Activated naive CD4-positive, alpha-beta T cell treated with anti-CD3 and anti-CD28 coated beads, Interleukin-2, amount 50 U/mL, for 24 hours (primary cell): ENCODE measurements at regions not wholly inside any gene's neighbourhood (a gene's known extent, or its start where the extent isn't known, plus 50 kb on each side); places are given as distances from the start of the nearest gene placed in this dataset.
"Not testable (repeated sequence)": the region's sequence is repeated elsewhere in the genome, so short reads cannot be mapped to it uniquely, and the experiment has no call there.

Experiments
- H3K27ac Mint-ChIP-seq: one replicate; pipeline ENCODE4 v1.8.0; 2021; ENCODE audit warnings: mild to moderate bottlenecking, mixed read lengths
- H3K27me3 Mint-ChIP-seq: one replicate; pipeline ENCODE4 v1.8.0; 2021; ENCODE audit warnings: mixed read lengths
- H3K36me3 Mint-ChIP-seq: one replicate; pipeline ENCODE4 v1.8.0; 2021; ENCODE audit warnings: mixed read lengths
- H3K4me1 Mint-ChIP-seq: one replicate; pipeline ENCODE4 v1.8.0; 2021; ENCODE audit warnings: mixed read lengths
- H3K4me3 Mint-ChIP-seq: one replicate; pipeline ENCODE4 v1.8.0; 2021; ENCODE audit warnings: mild to moderate bottlenecking, mixed read lengths
- H3K9me3 Mint-ChIP-seq: one replicate; pipeline ENCODE4 v1.8.0; 2021; ENCODE audit warnings: mixed read lengths

- Mint-ChIP-seq H3K36me3 (no peaks in the 10 kb centered on the region), H3K27ac (no peak overlapping the region), H3K4me3 (no peak overlapping the region), H3K27me3 (peaks cover 13% of the 10 kb centered on the region), H3K4me1 (no peaks in the 10 kb centered on the region), H3K9me3 (peaks cover 15% of the 10 kb centered on the region)
These were observed 253.3 kb upstream of the FOXF1 start for GRCh38 chr16:86256995-86257394.

- Mint-ChIP-seq H3K27ac (no peak overlapping the region), H3K9me3 (peaks cover 15% of the 10 kb centered on the region), H3K4me1 (no peaks in the 10 kb centered on the region), H3K27me3 (peaks cover 13% of the 10 kb centered on the region), H3K36me3 (no peaks in the 10 kb centered on the region), H3K4me3 (no peak overlapping the region)
These were observed 252.8 kb upstream of the FOXF1 start for GRCh38 chr16:86257546-86257945.

- no peak overlapping the region for H3K4me3 Mint-ChIP-seq
- H3K9me3 Mint-ChIP-seq, result peaks cover 15% of the 10 kb centered on the region
These were observed 251.6 kb upstream of the FOXF1 start for GRCh38 chr16:86258713-86259112.

GRCh38 chr16:86259499-86259898 is 250.8 kb upstream of the FOXF1 start:
- Mint-ChIP-seq H3K36me3 (no peaks in the 10 kb centered on the region), H3K27me3 (peaks cover 13% of the 10 kb centered on the region), H3K4me3 (no peak overlapping the region), H3K27ac (no peak overlapping the region), H3K9me3 (peaks cover 15% of the 10 kb centered on the region), H3K4me1 (no peaks in the 10 kb centered on the region)

More at GRCh38 chr16:86258713-86259112, 251.6 kb upstream of the FOXF1 start:
- Mint-ChIP-seq H3K27ac (no peak overlapping the region), H3K4me1 (no peaks in the 10 kb centered on the region), H3K36me3 (no peaks in the 10 kb centered on the region), H3K27me3 (peaks cover 13% of the 10 kb centered on the region)

GRCh38 chr16:86261379-86261778 is 248.9 kb upstream of the FOXF1 start:
- Mint-ChIP-seq H3K4me3 (no peak overlapping the region), H3K27me3 (peaks cover 13% of the 10 kb centered on the region), H3K36me3 (no peaks in the 10 kb centered on the region), H3K9me3 (no peaks in the 10 kb centered on the region), H3K27ac (no peak overlapping the region), H3K4me1 (no peaks in the 10 kb centered on the region)

- not testable (repeated sequence) for H3K27ac Mint-ChIP-seq, H3K9me3 Mint-ChIP-seq, H3K4me1 Mint-ChIP-seq, H3K27me3 Mint-ChIP-seq, H3K36me3 Mint-ChIP-seq, H3K4me3 Mint-ChIP-seq
These were observed 242.7 kb upstream of the FOXF1 start for GRCh38 chr16:86267657-86268056.

- Mint-ChIP-seq H3K9me3 (no peaks in the 10 kb centered on the region), H3K4me1 (no peaks in the 10 kb centered on the region), H3K27ac (no peak overlapping the region)
These were observed 239.6 kb upstream of the FOXF1 start for GRCh38 chr16:86270696-86271095.

GRCh38 chr16:86272744-86273143 is 237.6 kb upstream of the FOXF1 start:
- H3K36me3 Mint-ChIP-seq, result no peaks in the 10 kb centered on the region
- H3K9me3 Mint-ChIP-seq, result no peaks in the 10 kb centered on the region
- no peaks in the 10 kb centered on the region for H3K4me1 Mint-ChIP-seq
- no peak overlapping the region for H3K27ac Mint-ChIP-seq
- peaks cover 11% of the 10 kb centered on the region for H3K27me3 Mint-ChIP-seq
- H3K4me3 Mint-ChIP-seq, result no peak overlapping the region

More at GRCh38 chr16:86270696-86271095, 239.6 kb upstream of the FOXF1 start:
- H3K36me3 Mint-ChIP-seq, result no peaks in the 10 kb centered on the region
- H3K27me3 Mint-ChIP-seq, result peaks cover 6% of the 10 kb centered on the region
- no peak overlapping the region for H3K4me3 Mint-ChIP-seq

GRCh38 chr16:86277221-86277620 is 233.1 kb upstream of the FOXF1 start:
- Mint-ChIP-seq H3K9me3 (no peaks in the 10 kb centered on the region), H3K4me1 (no peaks in the 10 kb centered on the region), H3K27me3 (peaks cover 10% of the 10 kb centered on the region), H3K4me3 (no peak overlapping the region), H3K27ac (no peak overlapping the region), H3K36me3 (no peaks in the 10 kb centered on the region)

- not testable (repeated sequence) for H3K4me1 Mint-ChIP-seq, H3K36me3 Mint-ChIP-seq, H3K4me3 Mint-ChIP-seq, H3K9me3 Mint-ChIP-seq, H3K27me3 Mint-ChIP-seq, H3K27ac Mint-ChIP-seq
These were observed 232.5 kb upstream of the FOXF1 start for GRCh38 chr16:86277859-86278258.

- Mint-ChIP-seq H3K9me3 (no peaks in the 10 kb centered on the region), H3K4me3 (no peak overlapping the region), H3K4me1 (no peaks in the 10 kb centered on the region), H3K27me3 (peaks cover 12% of the 10 kb centered on the region), H3K27ac (no peak overlapping the region), H3K36me3 (no peaks in the 10 kb centered on the region)
These were observed 228.9 kb upstream of the FOXF1 start for GRCh38 chr16:86281421-86281820.

- Mint-ChIP-seq H3K9me3 (no peaks in the 10 kb centered on the region), H3K27ac (no peak overlapping the region), H3K27me3 (peaks cover 26% of the 10 kb centered on the region), H3K36me3 (no peaks in the 10 kb centered on the region), H3K4me3 (no peak overlapping the region), H3K4me1 (no peaks in the 10 kb centered on the region)
These were observed 226.4 kb upstream of the FOXF1 start for GRCh38 chr16:86283944-86284343.

- Mint-ChIP-seq H3K27me3 (peaks cover 33% of the 10 kb centered on the region), H3K4me1 (no peaks in the 10 kb centered on the region), H3K36me3 (no peaks in the 10 kb centered on the region), H3K27ac (no peak overlapping the region), H3K9me3 (no peaks in the 10 kb centered on the region), H3K4me3 (no peak overlapping the region)
These were observed 224.9 kb upstream of the FOXF1 start for GRCh38 chr16:86285421-86285820.

GRCh38 chr16:86285938-86286921 is 224.1 kb upstream of the FOXF1 start:
- H3K36me3 Mint-ChIP-seq, result no peaks in the 10 kb centered on the region
- no peaks in the 10 kb centered on the region for H3K4me1 Mint-ChIP-seq
- H3K27me3 Mint-ChIP-seq, result peaks cover 41% of the 10 kb centered on the region
- H3K27ac Mint-ChIP-seq, result no peak overlapping the region
- H3K9me3 Mint-ChIP-seq, result no peaks in the 10 kb centered on the region
- H3K4me3 Mint-ChIP-seq, result no peak overlapping the region

- H3K27ac Mint-ChIP-seq, result no peak overlapping the region
- H3K9me3 Mint-ChIP-seq, result no peaks in the 10 kb centered on the region
- peaks cover 47% of the 10 kb centered on the region for H3K27me3 Mint-ChIP-seq
- H3K4me3 Mint-ChIP-seq, result no peak overlapping the region
- no peaks in the 10 kb centered on the region for H3K36me3 Mint-ChIP-seq
- no peaks in the 10 kb centered on the region for H3K4me1 Mint-ChIP-seq
These were observed 223.2 kb upstream of the FOXF1 start for GRCh38 chr16:86286991-86287663.

- Mint-ChIP-seq H3K27ac (no peak overlapping the region), H3K4me1 (no peaks in the 10 kb centered on the region), H3K36me3 (no peaks in the 10 kb centered on the region), H3K4me3 (no peak overlapping the region), H3K27me3 (peaks cover 53% of the 10 kb centered on the region), H3K9me3 (no peaks in the 10 kb centered on the region)
These were observed 222.6 kb upstream of the FOXF1 start for GRCh38 chr16:86287664-86288201.
